CD14-positive monocyte (primary cell): ENCODE measurements at regions not wholly inside any gene's neighbourhood (a gene's known extent, or its start where the extent isn't known, plus 50 kb on each side); places are given as distances from the start of the nearest gene placed in this dataset.

Experiments used
- DNase-seq, 3 donors: peaks; one replicate each; pipeline ENCODE4 v3.0.0-alpha.2; 2011 to 2022
- H2AFZ ChIP-seq: 2 replicates; pipeline ENCODE4 v1.6.0; 2012; ENCODE audit warnings: mild to moderate bottlenecking, low read depth, low read length, inconsistent platforms; ENCODE audit not compliant: insufficient read depth, poor library complexity, severe bottlenecking
- H3K27ac ChIP-seq, 2 donors: 1 replicate in 1 of 2; 2 replicates in 1 of 2; pipeline ENCODE4 v1.5.1; 2012 to 2013; ENCODE audit warnings: low read length in 2 of 2, control low read depth in 1 of 2, inconsistent platforms in 1 of 2, low read depth in 1 of 2, mild to moderate bottlenecking in 1 of 2
- H3K27me3 ChIP-seq, 2 donors: one replicate each; pipeline versions ENCODE4 v1.6.0 to v1.6.1; 2011 to 2013; ENCODE audit warnings: low read length in 2 of 2; ENCODE audit not compliant: control insufficient read depth in 2 of 2, insufficient read depth in 2 of 2
- H3K36me3 ChIP-seq, 2 donors: replicated peaks in 1 of 2; 1 replicate in 1 of 2; 2 replicates in 1 of 2; pipeline versions ENCODE4 v1.5.1 to v1.6.1; 2012 to 2013; ENCODE audit warnings: low read length in 2 of 2, control low read depth in 1 of 2, inconsistent platforms in 1 of 2, mild to moderate bottlenecking in 1 of 2; ENCODE audit not compliant: insufficient read depth in 2 of 2, control insufficient read depth in 1 of 2
- H3K4me1 ChIP-seq, 2 donors: 1 replicate in 1 of 2; 2 replicates in 1 of 2; pipeline versions ENCODE4 v1.5.1 to v1.6.1; 2012 to 2013; ENCODE audit warnings: low read length in 2 of 2, control low read depth in 1 of 2, inconsistent platforms in 1 of 2, mild to moderate bottlenecking in 1 of 2, moderate library complexity in 1 of 2; ENCODE audit not compliant: insufficient read depth in 2 of 2, control insufficient read depth in 1 of 2
- H3K4me2 ChIP-seq: replicated peaks from 2 replicates; pipeline ENCODE3; 2012; ENCODE audit warnings: low read length, moderate library complexity, mild to moderate bottlenecking; ENCODE audit not compliant: poor library complexity, severe bottlenecking; ENCODE audit errors: extremely low read depth
- H3K4me3 ChIP-seq, 3 experiments: fragments of 200-600 bp in 1 of 3; sonication (generic) in 1 of 3; replicated peaks in 1 of 3; 1 replicate in 2 of 3; 2 replicates in 1 of 3; pipeline ENCODE4 v1.5.1; 2011 to 2013; ENCODE audit warnings: low read length in 3 of 3, mild to moderate bottlenecking in 3 of 3, control low read depth in 2 of 3, low read depth in 2 of 3, inconsistent platforms in 1 of 3, moderate library complexity in 1 of 3
- H3K79me2 ChIP-seq: 2 replicates; pipeline ENCODE4 v1.6.0; 2012; ENCODE audit warnings: mild to moderate bottlenecking, control low read depth, inconsistent platforms, low read length, moderate library complexity; ENCODE audit not compliant: insufficient read depth
- H3K9ac ChIP-seq: 2 replicates; pipeline ENCODE4 v1.6.0; 2017; ENCODE audit warnings: low read length, mild to moderate bottlenecking; ENCODE audit not compliant: insufficient read depth, poor library complexity, severe bottlenecking
- H3K9me3 ChIP-seq, 2 donors: replicated peaks in 1 of 2; 1 replicate in 1 of 2; 2 replicates in 1 of 2; pipeline versions ENCODE4 v1.5.1 to v1.6.1; 2012 to 2013; ENCODE audit warnings: low read length in 2 of 2, control low read depth in 1 of 2; ENCODE audit not compliant: control insufficient read depth in 1 of 2, insufficient read depth in 1 of 2
- H4K20me1 ChIP-seq: 2 replicates; pipeline ENCODE4 v1.6.0; 2012; ENCODE audit warnings: mild to moderate bottlenecking, low read length, control low read depth, moderate library complexity; ENCODE audit not compliant: insufficient read depth
- H3K27ac Mint-ChIP-seq, 7 donors: one replicate each; pipeline ENCODE4 v1.8.0; 2020; ENCODE audit warnings: mild to moderate bottlenecking in 7 of 7, mixed read lengths in 7 of 7, moderate library complexity in 6 of 7, inconsistent platforms in 2 of 7
- H3K27me3 Mint-ChIP-seq, 3 donors: one replicate each; pipeline ENCODE4 v1.8.0; 2021 to 2022; ENCODE audit warnings: low read depth in 3 of 3, mild to moderate bottlenecking in 3 of 3, mixed read lengths in 3 of 3, moderate library complexity in 3 of 3, inconsistent platforms in 1 of 3
- H3K36me3 Mint-ChIP-seq, 2 donors: one replicate each; pipeline ENCODE4 v1.8.0; 2020; ENCODE audit warnings: mixed read lengths in 2 of 2, inconsistent platforms in 1 of 2, mild to moderate bottlenecking in 1 of 2
- H3K4me1 Mint-ChIP-seq: one replicate; pipeline ENCODE4 v1.8.0; 2020; ENCODE audit warnings: mild to moderate bottlenecking, mixed read lengths
- H3K4me3 Mint-ChIP-seq, 2 donors: one replicate each; pipeline ENCODE4 v1.8.0; 2020; ENCODE audit warnings: mild to moderate bottlenecking in 2 of 2, mixed read lengths in 2 of 2, moderate library complexity in 1 of 2
- H3K9me3 Mint-ChIP-seq, 7 donors: one replicate each; pipeline ENCODE4 v1.8.0; 2020 to 2022; ENCODE audit warnings: mixed read lengths in 7 of 7, mild to moderate bottlenecking in 6 of 7, moderate library complexity in 6 of 7, inconsistent platforms in 2 of 7
- CTCF ChIP-seq: fragments of 200-600 bp; IDR thresholded peaks from one replicate; pipeline ENCODE4 v1.8.0; 2022; ENCODE audit warnings: antibody characterized with exemption, mild to moderate bottlenecking
- WGBS: methylation state at CpG from one replicate; pipeline ENCODE4 v1.1.5; 2013; ENCODE audit warnings: missing lambda C conversion rate; ENCODE audit not compliant: insufficient coverage; 5-methylcytosine and 5-hydroxymethylcytosine counted together
- intact Hi-C, 2 donors: fragments of 100-400 bp; cut with micrococcal nuclease; formaldehyde crosslinking; loops; one replicate each; pipeline versions ENCODE4 v1.15.0 to v1.15.1; 2023

- H4K20me1 ChIP-seq: no peaks in the 10 kb centered on the region
- no peaks in the 10 kb centered on the region for H3K36me3 Mint-ChIP-seq
- no peak for DNase-seq
- H3K27me3 Mint-ChIP-seq: peaks cover 13 to 15% (median 13%) of the 10 kb centered on the region in 3 donors
- H2AFZ ChIP-seq: no peak overlapping the region
- TF ChIP-seq CTCF: no peak
- no peak overlapping the region for H3K4me3 ChIP-seq
- H3K27ac ChIP-seq: no peak overlapping the region
- peaks cover 0 to 2% (median 0%) of the 10 kb centered on the region in 7 donors for H3K9me3 Mint-ChIP-seq
- 96% methylated on average over 4 of the region's 13 CpGs for WGBS
- intact Hi-C loops: no loop called here
- H3K79me2 ChIP-seq: no peaks in the 10 kb centered on the region
- H3K9me3 ChIP-seq: no peaks in the 10 kb centered on the region
- H3K9ac ChIP-seq: no peak overlapping the region
- H3K36me3 ChIP-seq: no peaks in the 10 kb centered on the region
- no peak overlapping the region for H3K27ac Mint-ChIP-seq
- H3K4me1 ChIP-seq: peaks cover 9 to 10% of the 10 kb centered on the region in 2 donors
- peaks cover 7 to 16% of the 10 kb centered on the region in 2 donors for H3K27me3 ChIP-seq
- H3K4me2 ChIP-seq: no peak overlapping the region
- H3K4me1 Mint-ChIP-seq: peaks cover 21% of the 10 kb centered on the region
- no peak overlapping the region for H3K4me3 Mint-ChIP-seq
These were observed 228.7 kb downstream of the SKIDA1 start for GRCh38 chr10:21296575-21297355.

GRCh38 chr10:21293518-21294356, 231.7 kb downstream of the SKIDA1 start:
- no peak overlapping the region for H3K9ac ChIP-seq
- H3K27ac ChIP-seq: no peak overlapping the region
- peak overlapping the region; percentile 10 for H2AFZ ChIP-seq
- no peaks in the 10 kb centered on the region for H3K9me3 ChIP-seq
- H3K27me3 Mint-ChIP-seq: peaks cover 13 to 17% (median 15%) of the 10 kb centered on the region in 3 donors
- no peak for TF ChIP-seq CTCF
- intact Hi-C loops: no loop called here
- H3K4me2 ChIP-seq: no peak overlapping the region
- no peaks in the 10 kb centered on the region for H3K4me1 ChIP-seq
- H3K9me3 Mint-ChIP-seq: peaks cover 0 to 3% (median 0%) of the 10 kb centered on the region in 7 donors
- H3K79me2 ChIP-seq: no peaks in the 10 kb centered on the region
- WGBS: 64% methylated on average over 4 of the region's 9 CpGs
- no peaks in the 10 kb centered on the region for H3K36me3 Mint-ChIP-seq
- H3K27me3 ChIP-seq: peaks cover 7 to 16% of the 10 kb centered on the region in 2 donors
- H3K4me3 ChIP-seq: no peak overlapping the region
- H3K36me3 ChIP-seq: no peaks in the 10 kb centered on the region
- H4K20me1 ChIP-seq: no peaks in the 10 kb centered on the region
- H3K4me1 Mint-ChIP-seq: peaks cover 10% of the 10 kb centered on the region
- H3K27ac Mint-ChIP-seq: no peak overlapping the region
- no peak for DNase-seq
- peak overlapping the region in 1 of 2 donors; percentile 50 for H3K4me3 Mint-ChIP-seq
